GM23338 (cell line): ENCODE measurements at regions not wholly inside any gene's neighbourhood (a gene's known extent, or its start where the extent isn't known, plus 50 kb on each side); places are given as distances from the start of the nearest gene placed in this dataset.

Experiments used
- CREB1 ChIP-seq: fragments of 250-450 bp; sonication (Bioruptor Pico); IDR thresholded peaks from 2 replicates; pipeline ENCODE4 v1.5.0; 2020; ENCODE audit warnings: low read depth, mild to moderate bottlenecking, moderate library complexity
- EZH2 ChIP-seq: fragments of 200-600 bp; sonication (generic); IDR thresholded peaks from one replicate; pipeline ENCODE4 v1.8.0; 2017; ENCODE audit warnings: antibody characterized with exemption, mild to moderate bottlenecking, low read depth; ENCODE audit not compliant: unreplicated experiment
- EZH2phosphoT487 ChIP-seq: fragments of 200-600 bp; sonication (generic); IDR thresholded peaks from one replicate; pipeline ENCODE4 v1.8.1; 2018; ENCODE audit warnings: antibody characterized with exemption; ENCODE audit not compliant: unreplicated experiment
- POLR2AphosphoS5 ChIP-seq: IDR thresholded peaks from 2 replicates; pipeline ENCODE4 v1.6.1; 2016; ENCODE audit warnings: antibody characterized with exemption, low read depth
- TF ChIP-seq, protein P1 (sequence below), 2 experiments: fragments of 200-600 bp in 1 of 2; sonication (generic) in 1 of 2; conservative IDR thresholded peaks; 2 replicates each; pipeline versions ENCODE4 v1.5.1 to v1.6.1; 2016 to 2017; ENCODE audit warnings: antibody characterized with exemption in 2 of 2, low read depth in 2 of 2, mild to moderate bottlenecking in 2 of 2, moderate library complexity in 1 of 2
- TF ChIP-seq, protein P2 (sequence below): IDR thresholded peaks from one replicate; pipeline ENCODE4 v1.6.1; 2018; ENCODE audit warnings: antibody characterized with exemption; ENCODE audit not compliant: unreplicated experiment

DNA sequence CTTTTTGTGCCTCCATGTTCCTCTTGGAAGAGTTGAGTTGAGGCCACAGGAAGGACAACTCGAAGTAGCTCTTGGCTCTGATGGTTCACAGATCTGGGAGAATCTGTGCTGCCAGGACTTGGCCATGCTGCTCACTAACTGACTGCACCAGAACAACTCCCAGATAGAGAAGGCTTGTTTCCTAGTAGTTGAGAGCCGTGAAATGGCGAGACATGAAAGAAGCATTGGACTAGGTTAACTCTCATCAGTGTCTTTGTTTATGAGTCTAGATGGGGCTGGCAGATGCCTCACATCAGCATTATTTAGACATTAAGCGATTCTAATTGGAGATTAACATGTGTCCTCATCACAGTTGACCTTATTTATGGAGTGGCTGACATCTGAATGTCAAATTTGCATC lies 92.9 kb upstream of the AGBL1 start:
- no peak for TF ChIP-seq POLR2AphosphoS5
- TF ChIP-seq, protein P1, sequence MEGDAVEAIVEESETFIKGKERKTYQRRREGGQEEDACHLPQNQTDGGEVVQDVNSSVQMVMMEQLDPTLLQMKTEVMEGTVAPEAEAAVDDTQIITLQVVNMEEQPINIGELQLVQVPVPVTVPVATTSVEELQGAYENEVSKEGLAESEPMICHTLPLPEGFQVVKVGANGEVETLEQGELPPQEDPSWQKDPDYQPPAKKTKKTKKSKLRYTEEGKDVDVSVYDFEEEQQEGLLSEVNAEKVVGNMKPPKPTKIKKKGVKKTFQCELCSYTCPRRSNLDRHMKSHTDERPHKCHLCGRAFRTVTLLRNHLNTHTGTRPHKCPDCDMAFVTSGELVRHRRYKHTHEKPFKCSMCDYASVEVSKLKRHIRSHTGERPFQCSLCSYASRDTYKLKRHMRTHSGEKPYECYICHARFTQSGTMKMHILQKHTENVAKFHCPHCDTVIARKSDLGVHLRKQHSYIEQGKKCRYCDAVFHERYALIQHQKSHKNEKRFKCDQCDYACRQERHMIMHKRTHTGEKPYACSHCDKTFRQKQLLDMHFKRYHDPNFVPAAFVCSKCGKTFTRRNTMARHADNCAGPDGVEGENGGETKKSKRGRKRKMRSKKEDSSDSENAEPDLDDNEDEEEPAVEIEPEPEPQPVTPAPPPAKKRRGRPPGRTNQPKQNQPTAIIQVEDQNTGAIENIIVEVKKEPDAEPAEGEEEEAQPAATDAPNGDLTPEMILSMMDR (conservative IDR thresholded peaks at IDR 0.05; ENCODE audit: low read depth in 2 of 2), result no peak
- TF ChIP-seq EZH2, result no peak
- TF ChIP-seq EZH2phosphoT487, result no peak
- TF ChIP-seq, protein P2, sequence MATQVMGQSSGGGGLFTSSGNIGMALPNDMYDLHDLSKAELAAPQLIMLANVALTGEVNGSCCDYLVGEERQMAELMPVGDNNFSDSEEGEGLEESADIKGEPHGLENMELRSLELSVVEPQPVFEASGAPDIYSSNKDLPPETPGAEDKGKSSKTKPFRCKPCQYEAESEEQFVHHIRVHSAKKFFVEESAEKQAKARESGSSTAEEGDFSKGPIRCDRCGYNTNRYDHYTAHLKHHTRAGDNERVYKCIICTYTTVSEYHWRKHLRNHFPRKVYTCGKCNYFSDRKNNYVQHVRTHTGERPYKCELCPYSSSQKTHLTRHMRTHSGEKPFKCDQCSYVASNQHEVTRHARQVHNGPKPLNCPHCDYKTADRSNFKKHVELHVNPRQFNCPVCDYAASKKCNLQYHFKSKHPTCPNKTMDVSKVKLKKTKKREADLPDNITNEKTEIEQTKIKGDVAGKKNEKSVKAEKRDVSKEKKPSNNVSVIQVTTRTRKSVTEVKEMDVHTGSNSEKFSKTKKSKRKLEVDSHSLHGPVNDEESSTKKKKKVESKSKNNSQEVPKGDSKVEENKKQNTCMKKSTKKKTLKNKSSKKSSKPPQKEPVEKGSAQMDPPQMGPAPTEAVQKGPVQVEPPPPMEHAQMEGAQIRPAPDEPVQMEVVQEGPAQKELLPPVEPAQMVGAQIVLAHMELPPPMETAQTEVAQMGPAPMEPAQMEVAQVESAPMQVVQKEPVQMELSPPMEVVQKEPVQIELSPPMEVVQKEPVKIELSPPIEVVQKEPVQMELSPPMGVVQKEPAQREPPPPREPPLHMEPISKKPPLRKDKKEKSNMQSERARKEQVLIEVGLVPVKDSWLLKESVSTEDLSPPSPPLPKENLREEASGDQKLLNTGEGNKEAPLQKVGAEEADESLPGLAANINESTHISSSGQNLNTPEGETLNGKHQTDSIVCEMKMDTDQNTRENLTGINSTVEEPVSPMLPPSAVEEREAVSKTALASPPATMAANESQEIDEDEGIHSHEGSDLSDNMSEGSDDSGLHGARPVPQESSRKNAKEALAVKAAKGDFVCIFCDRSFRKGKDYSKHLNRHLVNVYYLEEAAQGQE, result no peak
- no peak for TF ChIP-seq CREB1
